HUES64 (cell line): ENCODE measurements at regions not wholly inside any gene's neighbourhood (a gene's known extent, or its start where the extent isn't known, plus 50 kb on each side); places are given as distances from the start of the nearest gene placed in this dataset.

Experiments used
- H3K27ac ChIP-seq: 2 replicates; pipeline ENCODE4 v1.7.0; 2013; ENCODE audit warnings: low read depth, low read length, inconsistent platforms
- H3K27me3 ChIP-seq: 2 replicates; pipeline ENCODE4 v1.6.1; 2013; ENCODE audit warnings: mild to moderate bottlenecking, low read length; ENCODE audit not compliant: insufficient read depth
- H3K36me3 ChIP-seq: 2 replicates; pipeline ENCODE4 v1.6.1; 2013; ENCODE audit warnings: mild to moderate bottlenecking, low read length; ENCODE audit not compliant: insufficient read depth
- H3K4me1 ChIP-seq: 2 replicates; pipeline ENCODE4 v1.6.1; 2013; ENCODE audit warnings: mild to moderate bottlenecking, low read length, moderate library complexity; ENCODE audit not compliant: insufficient read depth
- H3K4me3 ChIP-seq: 2 replicates; pipeline ENCODE4 v1.5.1; 2013; ENCODE audit warnings: mild to moderate bottlenecking, low read length, moderate library complexity
- H3K9ac ChIP-seq: 2 replicates; pipeline ENCODE4 v1.6.1; 2013; ENCODE audit warnings: mild to moderate bottlenecking, low read depth, low read length
- H3K9me3 ChIP-seq: 2 replicates; pipeline ENCODE4 v1.6.1; 2013; ENCODE audit warnings: low read depth, low read length; ENCODE audit not compliant: insufficient read depth
- WGBS: fragments of 150-250, 120-280 bp; methylation state at CpG from one replicate; pipeline ENCODE4 v1.1.7; 2013; ENCODE audit warnings: missing lambda C conversion rate; 5-methylcytosine and 5-hydroxymethylcytosine counted together

- no peak overlapping the region for H3K4me3 ChIP-seq
- H3K27me3 ChIP-seq, result no peaks in the 10 kb centered on the region
- H3K4me1 ChIP-seq, result no peaks in the 10 kb centered on the region
- H3K9ac ChIP-seq, result no peak overlapping the region
- WGBS, result 89% methylated on average over 3 of the region's 4 CpGs
- no peaks in the 10 kb centered on the region for H3K36me3 ChIP-seq
- no peak overlapping the region for H3K27ac ChIP-seq
- no peaks in the 10 kb centered on the region for H3K9me3 ChIP-seq
Measured at GRCh38 chr11:116279511-116279910, 493.3 kb downstream of the BUD13 start.

- Histone ChIP-seq H3K9ac (no peak overlapping the region), H3K9me3 (no peaks in the 10 kb centered on the region), H3K27me3 (no peaks in the 10 kb centered on the region), H3K4me3 (no peak overlapping the region), H3K36me3 (no peaks in the 10 kb centered on the region), H3K4me1 (no peaks in the 10 kb centered on the region), H3K27ac (no peak overlapping the region)
- 87% methylated on average over 4 of the region's 4 CpGs for WGBS
Measured at GRCh38 chr11:116278076-116278475, 494.7 kb downstream of the BUD13 start.

DNA sequence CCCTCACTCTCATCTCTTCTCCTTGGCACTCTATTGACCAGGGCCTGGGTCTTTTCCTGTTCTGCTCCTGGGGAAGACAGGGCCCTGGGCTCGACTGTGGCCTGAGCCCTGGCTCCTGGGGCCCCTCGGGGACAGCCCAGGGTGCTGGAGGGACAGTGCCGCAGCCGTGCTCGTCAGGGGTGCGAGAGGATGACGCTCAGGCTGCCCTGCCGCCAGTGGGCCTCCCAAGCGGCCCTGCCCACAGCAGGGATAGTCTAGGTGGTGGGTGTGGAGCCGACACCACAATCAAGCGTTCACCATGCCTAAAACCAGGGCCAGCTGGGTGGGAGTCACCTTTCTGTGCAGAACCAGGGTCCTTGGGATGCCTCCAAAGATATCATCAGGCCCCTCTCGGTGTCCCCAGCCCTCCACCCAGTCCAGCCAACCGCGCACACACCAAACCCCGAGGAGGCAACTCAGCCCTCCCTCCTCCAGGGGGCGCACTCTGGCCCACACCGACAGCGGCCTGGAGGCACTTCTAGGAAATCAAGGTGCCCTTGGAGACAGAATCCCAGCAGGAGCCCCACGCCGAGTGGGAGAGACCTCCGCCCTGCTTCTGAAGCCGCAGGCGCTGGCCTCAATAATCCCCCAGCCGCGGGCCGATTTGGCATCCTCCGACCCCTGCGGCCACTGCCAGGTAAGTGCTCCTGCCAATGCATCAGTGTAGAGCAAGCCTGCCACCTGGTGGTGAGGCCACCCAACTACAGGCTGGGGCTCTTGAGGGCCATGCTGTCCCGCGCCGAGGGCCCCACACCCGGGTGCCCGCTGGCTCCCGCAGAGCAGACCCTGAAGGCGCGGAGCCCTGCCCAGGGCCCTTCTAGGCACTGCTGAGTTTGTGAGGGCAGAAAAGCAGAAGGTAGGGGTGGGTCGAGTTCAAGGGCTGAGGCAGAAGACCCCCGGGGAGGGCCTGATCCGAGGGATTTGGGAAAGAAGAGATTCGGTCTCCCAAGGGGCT is 496.4 kb downstream of the BUD13 start:
- 53% methylated on average over 40 of the region's 40 CpGs for WGBS
- no peaks in the 10 kb centered on the region for H3K36me3 ChIP-seq
- peak overlapping the region; percentile 56; the same call in 1 of the 2 replicates for H3K9ac ChIP-seq
- no peak overlapping the region for H3K27ac ChIP-seq
- no peaks in the 10 kb centered on the region for H3K27me3 ChIP-seq
- no peaks in the 10 kb centered on the region for H3K9me3 ChIP-seq
- peak overlapping the region; percentile 69 for H3K4me3 ChIP-seq
- H3K4me1 ChIP-seq, result peaks cover 4% of the 10 kb centered on the region; the same call in 1 of the 2 replicates

DNA sequence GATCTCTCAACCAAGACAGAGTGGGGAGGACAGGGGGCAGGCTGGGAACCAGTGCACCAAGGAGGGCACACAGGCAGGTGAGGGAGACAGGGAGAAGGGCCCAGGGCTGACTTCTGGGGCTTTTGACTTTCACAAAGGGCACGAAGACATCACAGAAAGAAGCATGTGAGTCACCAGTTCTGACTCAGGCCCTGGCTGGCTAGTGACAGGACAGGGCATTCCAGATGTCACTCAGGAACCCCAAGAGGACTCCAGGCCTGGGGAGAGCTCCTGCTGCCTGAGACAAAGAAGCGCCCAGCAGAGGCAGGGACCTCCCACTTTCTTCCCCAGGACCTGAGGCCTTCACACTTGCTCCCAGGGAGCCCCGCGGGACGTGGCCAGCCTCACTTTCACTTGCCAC is 497.2 kb downstream of the BUD13 start:
- Histone ChIP-seq H3K4me1 (peaks cover 4% of the 10 kb centered on the region; the same call in 1 of the 2 replicates), H3K9me3 (no peaks in the 10 kb centered on the region), H3K27ac (no peak overlapping the region), H3K27me3 (no peaks in the 10 kb centered on the region), H3K36me3 (no peaks in the 10 kb centered on the region), H3K4me3 (no peak overlapping the region), H3K9ac (no peak overlapping the region)
- WGBS, result 78% methylated on average over 5 of the region's 5 CpGs

DNA sequence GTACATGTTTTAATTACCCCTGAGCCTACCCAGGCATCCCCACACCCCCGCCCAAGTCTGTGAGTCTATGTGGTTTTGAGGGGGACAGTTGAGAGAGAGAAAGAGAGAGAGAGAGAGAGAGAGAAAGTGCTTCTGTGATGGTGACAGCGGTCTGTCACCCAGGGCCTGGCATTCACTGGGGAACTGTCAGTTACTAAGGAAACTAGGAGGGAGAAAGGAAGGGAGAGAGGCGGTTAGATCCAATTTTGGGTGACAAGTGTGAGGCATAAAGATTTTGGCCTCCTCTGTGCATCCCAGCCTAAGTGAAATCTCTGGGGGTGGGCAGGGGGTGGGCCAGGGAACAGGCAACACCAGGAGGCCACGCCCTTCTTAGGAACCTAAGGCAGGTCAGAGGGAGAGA is 498.3 kb downstream of the BUD13 start:
- H3K9me3 ChIP-seq, result no peaks in the 10 kb centered on the region
- no peaks in the 10 kb centered on the region for H3K27me3 ChIP-seq
- no peaks in the 10 kb centered on the region for H3K36me3 ChIP-seq
- H3K27ac ChIP-seq, result no peak overlapping the region
- WGBS, result 87% methylated on average over 4 of the region's 4 CpGs
- H3K9ac ChIP-seq, result no peak overlapping the region
- H3K4me3 ChIP-seq, result no peak overlapping the region
- peaks cover 4% of the 10 kb centered on the region; the same call in 1 of the 2 replicates for H3K4me1 ChIP-seq

- Histone ChIP-seq H3K4me1 (peaks cover 4% of the 10 kb centered on the region; the same call in 1 of the 2 replicates), H3K27ac (no peak overlapping the region), H3K9ac (no peak overlapping the region), H3K9me3 (no peaks in the 10 kb centered on the region), H3K4me3 (no peak overlapping the region), H3K36me3 (no peaks in the 10 kb centered on the region), H3K27me3 (no peaks in the 10 kb centered on the region; the same call in 1 of the 2 replicates)
- 77% methylated on average over 8 of the region's 8 CpGs for WGBS
Measured at GRCh38 chr11:116272181-116272789, 500.5 kb downstream of the BUD13 start.

DNA sequence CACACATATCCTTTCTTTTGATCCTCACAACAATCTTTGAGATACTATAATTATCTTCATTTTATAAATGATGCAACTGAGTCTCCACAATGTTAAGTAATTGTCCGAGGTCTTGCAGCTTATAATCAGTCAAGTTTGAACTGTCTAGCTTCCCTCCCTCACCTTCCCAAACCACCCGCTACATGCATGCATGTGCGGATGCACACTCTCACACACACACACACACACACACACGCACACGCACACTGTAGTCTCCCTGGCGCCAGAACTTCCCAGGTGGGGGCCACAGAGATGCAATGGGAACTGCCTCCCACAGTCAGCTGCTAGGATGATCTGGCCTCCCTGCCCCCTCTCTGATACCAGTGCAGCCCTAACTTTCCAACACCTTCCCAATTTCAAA is 501.3 kb downstream of the BUD13 start:
- Histone ChIP-seq H3K27me3 (no peaks in the 10 kb centered on the region; the same call in 1 of the 2 replicates), H3K4me1 (peaks cover 4% of the 10 kb centered on the region; the same call in 1 of the 2 replicates), H3K36me3 (no peaks in the 10 kb centered on the region), H3K27ac (no peak overlapping the region), H3K9me3 (no peaks in the 10 kb centered on the region), H3K9ac (no peak overlapping the region), H3K4me3 (no peak overlapping the region)
- WGBS, result 79% methylated on average over 6 of the region's 6 CpGs

DNA sequence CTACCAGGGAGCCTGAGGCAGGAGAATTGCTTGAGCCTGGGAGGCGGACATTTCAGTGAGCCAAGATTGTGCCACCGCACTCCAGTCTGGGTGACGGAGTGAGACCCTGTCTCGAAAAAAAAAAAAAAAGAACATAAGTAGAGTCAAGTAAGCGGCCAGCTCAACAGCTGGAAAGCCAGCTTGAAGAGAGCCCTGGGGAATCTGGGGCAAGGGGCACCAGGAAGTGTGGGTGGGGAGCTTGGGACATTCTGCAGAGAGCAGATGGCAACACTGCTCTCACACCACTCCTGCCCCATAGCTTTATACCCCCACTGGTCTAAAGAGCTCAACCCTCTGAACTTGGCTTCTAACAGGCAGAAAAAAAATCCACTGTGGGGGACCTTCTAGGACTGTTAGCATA is 505.6 kb downstream of the BUD13 start:
- Histone ChIP-seq H3K9ac (no peak overlapping the region), H3K27me3 (no peaks in the 10 kb centered on the region; the same call in 1 of the 2 replicates), H3K9me3 (no peaks in the 10 kb centered on the region), H3K36me3 (no peaks in the 10 kb centered on the region), H3K4me3 (no peak overlapping the region), H3K27ac (no peak overlapping the region), H3K4me1 (peaks cover 17% of the 10 kb centered on the region)
- 98% methylated on average over 4 of the region's 5 CpGs for WGBS

DNA sequence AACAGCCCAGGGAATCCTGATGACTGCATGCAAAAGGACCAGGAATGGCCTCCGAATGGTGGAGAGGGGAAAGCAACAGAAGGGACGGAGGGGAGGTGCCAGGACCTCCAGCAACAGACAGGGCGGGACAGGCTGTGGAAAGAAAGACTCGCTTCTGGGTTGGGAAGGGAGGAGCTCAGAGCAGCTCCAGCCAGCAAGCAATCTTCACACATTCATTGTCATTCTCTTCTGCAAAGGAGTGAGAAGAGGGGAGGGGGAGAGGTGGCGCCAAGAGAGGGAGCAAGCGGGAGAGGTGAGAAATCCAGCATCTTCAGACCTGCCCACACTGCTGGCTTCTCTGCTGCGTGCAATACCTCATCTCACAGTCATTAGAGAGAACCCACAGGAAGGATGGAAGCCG is 509.0 kb downstream of the BUD13 start:
- Histone ChIP-seq H3K4me3 (no peak overlapping the region), H3K27ac (no peak overlapping the region), H3K9me3 (no peaks in the 10 kb centered on the region), H3K9ac (no peak overlapping the region), H3K27me3 (no peaks in the 10 kb centered on the region; the same call in 1 of the 2 replicates), H3K36me3 (no peaks in the 10 kb centered on the region), H3K4me1 (peaks cover 13% of the 10 kb centered on the region; the same call in 1 of the 2 replicates)
- 38% methylated on average over 7 of the region's 8 CpGs for WGBS

- H3K4me3 ChIP-seq, result no peak overlapping the region
- H3K36me3 ChIP-seq, result no peaks in the 10 kb centered on the region
- 41% methylated on average over 3 of the region's 3 CpGs for WGBS
- no peak overlapping the region for H3K27ac ChIP-seq
- H3K27me3 ChIP-seq, result no peaks in the 10 kb centered on the region
- H3K9me3 ChIP-seq, result no peaks in the 10 kb centered on the region
- H3K4me1 ChIP-seq, result peaks cover 13% of the 10 kb centered on the region; the same call in 1 of the 2 replicates
- H3K9ac ChIP-seq, result no peak overlapping the region
Measured at GRCh38 chr11:116263019-116263418, 509.8 kb downstream of the BUD13 start.

DNA sequence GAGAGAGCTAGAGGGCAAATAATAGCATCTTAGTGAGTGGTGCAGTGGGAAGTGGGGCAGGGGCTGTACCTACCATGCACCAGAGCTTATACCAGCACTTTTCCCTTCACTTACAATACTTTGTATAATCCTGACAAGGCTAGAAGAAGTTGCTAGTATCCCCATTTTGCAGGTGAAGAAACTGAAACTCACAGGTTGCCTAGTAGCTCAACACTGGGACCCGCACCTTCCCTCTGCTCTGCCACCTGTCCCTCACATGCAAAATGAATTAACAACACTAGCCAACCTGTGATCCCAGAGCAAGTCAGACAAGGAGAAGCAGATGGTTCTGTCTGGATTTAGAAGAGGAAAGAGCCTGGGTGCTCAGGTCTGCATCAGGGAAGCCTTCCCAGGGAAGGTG is 510.4 kb downstream of the BUD13 start:
- no peak overlapping the region for H3K9ac ChIP-seq
- H3K4me3 ChIP-seq, result no peak overlapping the region
- H3K36me3 ChIP-seq, result no peaks in the 10 kb centered on the region
- H3K4me1 ChIP-seq, result peaks cover 13% of the 10 kb centered on the region; the same call in 1 of the 2 replicates
- WGBS, result 86% methylated on average over 1 of the region's 1 CpG
- no peak overlapping the region for H3K27ac ChIP-seq
- H3K27me3 ChIP-seq, result no peaks in the 10 kb centered on the region
- H3K9me3 ChIP-seq, result no peaks in the 10 kb centered on the region
